HCT116 (cell line): ENCODE measurements at regions not wholly inside any gene's neighbourhood (a gene's known extent, or its start where the extent isn't known, plus 50 kb on each side); places are given as distances from the start of the nearest gene placed in this dataset.

Source experiments
- ATAC-seq: fragments of 200-7000 bp; cut with Tn5 transposase; 2 replicates; pipeline ENCODE4 v1.9.1; 2020; ENCODE audit warnings: mild to moderate bottlenecking, moderate library complexity
- BruUV-seq: library from RNA; stranded (reverse); fragments of 400-500 nt; replicated peaks from 2 replicates; lab custom pipeline; 2021; lab: Mats Ljungman, UMichigan
- CTCF ChIA-PET: fragments of 300-600 bp; sonication (Branson Sonifier 250); formaldehyde crosslinking; loops from one replicate; lab custom pipeline; 2021; ENCODE audit warnings: antibody characterized with exemption; lab: Charles Lee
- POLR2A ChIA-PET: fragments of 300-600, 350-600 bp; sonication (Branson Sonifier 250); formaldehyde crosslinking; loops from one replicate; lab custom pipeline; 2021; ENCODE audit warnings: antibody characterized with exemption; lab: Charles Lee
- RAD21 ChIA-PET, 2 experiments: fragments of 300-600 bp; sonication (Branson Sonifier 250); formaldehyde crosslinking; loops; one replicate each; lab custom pipeline; 2023; ENCODE audit warnings: low total read pairs in 2 of 2; ENCODE audit not compliant: uncharacterized antibody in 2 of 2, unreplicated experiment in 2 of 2, low non-redundant PET in 1 of 2; lab: Charles Lee
- DNase-seq: peaks from one replicate; pipeline ENCODE4 v3.0.0-alpha.2; 2010; ENCODE audit warnings: low read depth, low spot score
- H2AFZ ChIP-seq: fragments of 200-600 bp; shearing (Covaris generic), sonication (generic); 2 replicates; pipeline ENCODE4 v1.6.1; 2017; ENCODE audit warnings: low read depth, mixed run types, mixed read lengths, antibody characterized with exemption, low read length; ENCODE audit not compliant: poor library complexity, severe bottlenecking
- H3K27ac ChIP-seq: 2 replicates; pipeline ENCODE4 v1.5.1; 2012; ENCODE audit warnings: low read depth, low read length
- H3K27me3 ChIP-seq: fragments of 200-600 bp; sonication (generic); 2 replicates; pipeline ENCODE4 v1.6.1; 2016; ENCODE audit warnings: mixed run types, low read length, mixed read lengths; ENCODE audit not compliant: insufficient read depth
- H3K36me3 ChIP-seq, 2 experiments: fragments of 200-500 bp in 1 of 2; fragments of 200-600 bp in 1 of 2; sonication (Bioruptor generic) in 1 of 2; sonication (generic) in 1 of 2; 2 replicates each; pipeline versions ENCODE4 v1.5.1 to v1.6.1; 2014 to 2016; ENCODE audit warnings: low read length in 2 of 2, inconsistent platforms in 1 of 2, mixed read lengths in 1 of 2, mixed run types in 1 of 2; ENCODE audit not compliant: insufficient read depth in 2 of 2, control insufficient read depth in 1 of 2
- H3K4me1 ChIP-seq, 2 experiments: fragments of 200-600 bp in 1 of 2; sonication (generic) in 1 of 2; 2 replicates each; pipeline versions ENCODE4 v1.5.1 to v1.6.1; 2012 to 2017; ENCODE audit warnings: low read length in 2 of 2, inconsistent platforms in 1 of 2, mild to moderate bottlenecking in 1 of 2, mixed read lengths in 1 of 2, mixed run types in 1 of 2, moderate library complexity in 1 of 2; ENCODE audit not compliant: insufficient read depth in 2 of 2, control insufficient read depth in 1 of 2
- H3K4me2 ChIP-seq: fragments of 200-600 bp; sonication (generic); 2 replicates; pipeline ENCODE4 v1.6.1; 2017; ENCODE audit warnings: mixed run types, low read length, mixed read lengths
- H3K4me3 ChIP-seq, 2 experiments: fragments of 200-600 bp in 1 of 2; sonication (generic) in 1 of 2; replicated peaks in 1 of 2; 2 replicates each; pipeline ENCODE4 v1.5.1; 2011 to 2016; ENCODE audit warnings: low read length in 2 of 2, control low read depth in 1 of 2, low read depth in 1 of 2, mild to moderate bottlenecking in 1 of 2, mixed read lengths in 1 of 2, mixed run types in 1 of 2
- H3K79me2 ChIP-seq: fragments of 200-600 bp; sonication (generic); 2 replicates; pipeline ENCODE4 v1.6.1; 2017; ENCODE audit warnings: mild to moderate bottlenecking, mixed run types, low read length, moderate library complexity, mixed read lengths; ENCODE audit not compliant: insufficient read depth
- H3K9ac ChIP-seq: fragments of 200-600 bp; sonication (generic); 2 replicates; pipeline ENCODE4 v1.6.1; 2016; ENCODE audit warnings: low read length, mixed read lengths
- H3K9me2 ChIP-seq: fragments of 200-600 bp; sonication (generic), shearing (Covaris generic); 2 replicates; pipeline ENCODE4 v1.6.1; 2017; ENCODE audit warnings: mixed run types, mild to moderate bottlenecking, moderate library complexity; ENCODE audit not compliant: insufficient read depth
- H3K9me3 ChIP-seq, 2 experiments: fragments of 200-500 bp in 1 of 2; fragments of 200-600 bp in 1 of 2; sonication (Bioruptor generic) in 1 of 2; sonication (generic) in 1 of 2; 2 replicates each; pipeline ENCODE4 v1.6.1; 2014 to 2017; ENCODE audit warnings: low read length in 2 of 2, mixed read lengths in 2 of 2, inconsistent platforms in 1 of 2, low read depth in 1 of 2, mild to moderate bottlenecking in 1 of 2, mixed run types in 1 of 2, moderate library complexity in 1 of 2; ENCODE audit not compliant: control insufficient read depth in 1 of 2, insufficient read depth in 1 of 2
- H4K20me1 ChIP-seq: fragments of 200-600 bp; sonication (generic), shearing (Covaris generic); 2 replicates; pipeline ENCODE4 v1.6.1; 2017; ENCODE audit warnings: mixed run types, mild to moderate bottlenecking, moderate library complexity; ENCODE audit not compliant: insufficient read depth
- CBX3 ChIP-seq: IDR thresholded peaks from 2 replicates; pipeline ENCODE4 v1.6.1; 2012; ENCODE audit warnings: low read depth
- CEBPB ChIP-seq: IDR thresholded peaks from 2 replicates; pipeline ENCODE4 v1.6.1; 2012; ENCODE audit warnings: low read depth
- CTCF ChIP-seq, 3 experiments: fragments of 200-600 bp in 1 of 3; sonication (generic) in 1 of 3; IDR thresholded peaks in 2 of 3; conservative IDR thresholded peaks in 1 of 3; 2 replicates each; pipeline ENCODE4 v1.5.1; 2012 to 2017; ENCODE audit warnings: low read depth in 2 of 3, low read length in 2 of 3, antibody characterized with exemption in 1 of 3, borderline replicate concordance in 1 of 3, control low read depth in 1 of 3, mild to moderate bottlenecking in 1 of 3, mixed read lengths in 1 of 3, mixed run types in 1 of 3, moderate library complexity in 1 of 3; ENCODE audit not compliant: insufficient read depth in 1 of 3
- EGR1 ChIP-seq: IDR thresholded peaks from 2 replicates; pipeline ENCODE4 v1.6.1; 2012; ENCODE audit warnings: low read depth
- EZH2 ChIP-seq: fragments of 200-600 bp; sonication (generic); IDR thresholded peaks from 2 replicates; pipeline ENCODE4 v1.6.1; 2017; ENCODE audit warnings: antibody characterized with exemption, mixed run types
- MAX ChIP-seq: IDR thresholded peaks from 2 replicates; pipeline ENCODE4 v1.6.1; 2012
- RAD21 ChIP-seq: IDR thresholded peaks from 2 replicates; pipeline ENCODE4 v1.6.1; 2012; ENCODE audit warnings: low read depth, mild to moderate bottlenecking
- SIN3A ChIP-seq: IDR thresholded peaks from 2 replicates; pipeline ENCODE4 v1.6.1; 2012; ENCODE audit warnings: low read depth
- TCF7L2 ChIP-seq: IDR thresholded peaks from 2 replicates; pipeline ENCODE4 v1.7.0; 2011; ENCODE audit warnings: borderline replicate concordance, inconsistent platforms; ENCODE audit not compliant: insufficient read depth, insufficient read length; ENCODE audit errors: extremely low read depth
- YY1 ChIP-seq: IDR thresholded peaks from 2 replicates; pipeline ENCODE4 v1.6.1; 2011; ENCODE audit warnings: low read length, low read depth, moderate library complexity, mild to moderate bottlenecking; ENCODE audit not compliant: insufficient replicate concordance; ENCODE audit errors: extremely low read depth
- ZBTB33 ChIP-seq: IDR thresholded peaks from 2 replicates; pipeline ENCODE4 v1.6.1; 2011; ENCODE audit warnings: mild to moderate bottlenecking, low read length, moderate library complexity; ENCODE audit not compliant: insufficient replicate concordance; ENCODE audit errors: extremely low read depth
- ZFX ChIP-seq: fragments of 450-650 bp; IDR thresholded peaks from 2 replicates; pipeline ENCODE4 v1.6.1; 2017
- ZNF274 ChIP-seq: fragments of 200-500 bp; sonication (Bioruptor generic); IDR thresholded peaks from 2 replicates; pipeline ENCODE4 v1.6.1; 2014; ENCODE audit warnings: mild to moderate bottlenecking, low read depth, low read length, inconsistent platforms
- intact Hi-C: fragments of 100-400 bp; cut with micrococcal nuclease; formaldehyde crosslinking; loops from 2 replicates; pipeline ENCODE4 v1.10.0; 2022

GRCh38 chr5:158017469-158017868 is 158.5 kb upstream of the CLINT1 start:
- Histone ChIP-seq H4K20me1 (no peaks in the 10 kb centered on the region), H3K4me3 (no peak overlapping the region), H3K9me3 (no peaks in the 10 kb centered on the region), H2AFZ (no peak overlapping the region), H3K4me2 (no peak overlapping the region), H3K9me2 (no peaks in the 10 kb centered on the region), H3K27ac (no peak overlapping the region), H3K4me1 (no peaks in the 10 kb centered on the region), H3K27me3 (peaks cover 17% of the 10 kb centered on the region; the same call in 1 of the 2 replicates), H3K9ac (no peak overlapping the region), H3K79me2 (no peaks in the 10 kb centered on the region), H3K36me3 (no peaks in the 10 kb centered on the region)
- TF ChIP-seq TCF7L2 (no peak), RAD21 (no peak), ZBTB33 (no peak), EGR1 (no peak), CBX3 (no peak), CTCF (IDR thresholded peaks at IDR 0.05 in 2 of 3, conservative IDR thresholded peaks at IDR 0.05 in 1 of 3; ENCODE audit: borderline replicate concordance in 1 of 3, insufficient read depth in 1 of 3, low read depth in 2 of 3, low read length in 2 of 3) (no peak), YY1 (no peak), MAX (no peak), ZNF274 (no peak), CEBPB (no peak), ZFX (no peak), SIN3A (no peak), EZH2 (no peak)
- ATAC-seq (no peak), DNase-seq (no peak)
- ChIA-PET POLR2A (interaction anchor here (0.6 kb wide), 1 partner anchor 400 kb away, joined by 3 read pairs; no protein-coding TSS in a partner anchor), RAD21 (no interaction called here), CTCF (no interaction called here)
- intact Hi-C loops = loop anchor here (10.0 kb wide), 1 partner anchor 1087 kb away; no protein-coding TSS in a partner anchor
- BruUV-seq = no TSS peak
